Mammary epithelial cell (primary cell): ENCODE measurements at regions not wholly inside any gene's neighbourhood (a gene's known extent, or its start where the extent isn't known, plus 50 kb on each side); places are given as distances from the start of the nearest gene placed in this dataset.

Experiments used
- CTCF ChIP-seq, 2 donors: IDR thresholded peaks in 1 of 2; conservative IDR thresholded peaks in 1 of 2; 2 replicates each; pipeline ENCODE4 v1.5.1; 2011 to 2012; ENCODE audit warnings: inconsistent platforms in 2 of 2, low read length in 2 of 2, mild to moderate bottlenecking in 2 of 2, control low read depth in 1 of 2, low read depth in 1 of 2; ENCODE audit not compliant: insufficient read depth in 1 of 2; ENCODE audit errors: extremely low read depth in 1 of 2
- EZH2 ChIP-seq: IDR thresholded peaks from 2 replicates; pipeline ENCODE4 v1.6.1; 2012; ENCODE audit warnings: low read length, inconsistent platforms, borderline replicate concordance

- no peak for TF ChIP-seq CTCF (conservative IDR thresholded peaks at IDR 0.05 in 1 of 2, IDR thresholded peaks at IDR 0.05 in 1 of 2; ENCODE audit: extremely low read depth in 1 of 2, insufficient read depth in 1 of 2, low read depth in 1 of 2, low read length in 2 of 2)
- no peak for TF ChIP-seq EZH2
Observed at GRCh38 chr1:218079347-218079746, 205.7 kb upstream of the RRP15 start.
